DOHH2 (cell line): ENCODE measurements at regions not wholly inside any gene's neighbourhood (a gene's known extent, or its start where the extent isn't known, plus 50 kb on each side); places are given as distances from the start of the nearest gene placed in this dataset.

Experiments used
- CTCF ChIP-seq: fragments of 200-600 bp; sonication (generic); IDR thresholded peaks from one replicate; pipeline ENCODE4 v1.5.1; 2014; ENCODE audit warnings: antibody characterized with exemption, mild to moderate bottlenecking, low read depth, low read length; ENCODE audit not compliant: poor library complexity, severe bottlenecking
- EZH2phosphoT487 ChIP-seq: fragments of 200-600 bp; sonication (generic); IDR thresholded peaks from 2 replicates; pipeline ENCODE4 v1.6.1; 2017; ENCODE audit warnings: borderline replicate concordance, mild to moderate bottlenecking, antibody characterized with exemption, low read length, moderate library complexity, mixed read lengths

- TF ChIP-seq CTCF (no peak), EZH2phosphoT487 (no peak)
Measured at GRCh38 chr4:34271479-34272355, 1972.6 kb downstream of the ARAP2 start.
